ENCODE measurements at regions not wholly inside any gene's neighbourhood (a gene's known extent, or its start where the extent isn't known, plus 50 kb on each side); places are given as distances from the start of the nearest gene placed in this dataset.

- H4K91ac ChIP-seq (ENCODE audit: low read depth, low read length, poor library complexity): no peak overlapping the region
- H2BK12ac ChIP-seq (ENCODE audit: low read length): no peak overlapping the region
- no peak for DNase-seq (ENCODE audit: low spot score)
- no peak overlapping the region for H2BK120ac ChIP-seq (ENCODE audit: low read depth, low read length)
- no peak overlapping the region for H2AK5ac ChIP-seq (ENCODE audit: low read depth, low read length)
- no peak overlapping the region for H2AFZ ChIP-seq (ENCODE audit: low read length)
- peaks cover 0 to under 1% of the 10 kb centered on the region in 2 donors for H3K4me1 ChIP-seq (ENCODE audit: control insufficient read depth in 2 of 2, insufficient read depth in 1 of 2, low read depth in 1 of 2, low read length in 2 of 2)
- H3K27ac ChIP-seq (replicated peaks; ENCODE audit: low read length): no peak overlapping the region
- no peak overlapping the region for H4K8ac ChIP-seq (ENCODE audit: low read depth, low read length)
- no peak overlapping the region for H3K23ac ChIP-seq (ENCODE audit: low read depth, low read length, poor library complexity)
- no peak overlapping the region for H2BK5ac ChIP-seq (ENCODE audit: low read length)
- no peak overlapping the region for H3K4ac ChIP-seq (ENCODE audit: low read length)
- no peak overlapping the region for H3K4me3 ChIP-seq (ENCODE audit: low read length in 2 of 2)
- no peak overlapping the region for H3K14ac ChIP-seq (ENCODE audit: low read length)
- H3K4me2 ChIP-seq (ENCODE audit: insufficient read depth, low read length, poor library complexity, severe bottlenecking): no peak overlapping the region
- no CpG with 5 or more reads among the region's 2 CpGs for WGBS, 2 donors (ENCODE audit: extremely low coverage in 2 of 2, insufficient read length in 2 of 2, insufficient replicate concordance in 1 of 2)
- no peaks in the 10 kb centered on the region for H3K9me3 ChIP-seq (replicated peaks in 1 of 2; ENCODE audit: control insufficient read depth in 2 of 2, insufficient read depth in 1 of 2, low read depth in 1 of 2, low read length in 2 of 2)
- H3K27me3 ChIP-seq (ENCODE audit: control insufficient read depth in 3 of 3, insufficient read depth in 3 of 3, low read depth in 1 of 3, low read length in 3 of 3): no peaks in the 10 kb centered on the region
- H3K18ac ChIP-seq (ENCODE audit: low read length): no peak overlapping the region
- H3K79me1 ChIP-seq (ENCODE audit: low read depth, low read length): no peaks in the 10 kb centered on the region
- H2BK15ac ChIP-seq (ENCODE audit: low read length): no peak overlapping the region
- no peaks in the 10 kb centered on the region for H3K36me3 ChIP-seq (replicated peaks in 1 of 2; ENCODE audit: control insufficient read depth in 2 of 2, insufficient read depth in 2 of 2, low read length in 2 of 2)
- H3K9ac ChIP-seq (ENCODE audit: low read depth, low read length, poor library complexity): no peak overlapping the region
Observed at GRCh38 chr4:17326756-17327155, 185.1 kb downstream of the QDPR start.

- H2AFZ ChIP-seq (ENCODE audit: low read length): no peak overlapping the region
- no CpG with 5 or more reads among the region's 2 CpGs for WGBS, 2 donors (ENCODE audit: extremely low coverage in 2 of 2, insufficient read length in 2 of 2, insufficient replicate concordance in 1 of 2)
Observed at GRCh38 chr4:17325098-17325497, 186.8 kb downstream of the QDPR start.

DNA sequence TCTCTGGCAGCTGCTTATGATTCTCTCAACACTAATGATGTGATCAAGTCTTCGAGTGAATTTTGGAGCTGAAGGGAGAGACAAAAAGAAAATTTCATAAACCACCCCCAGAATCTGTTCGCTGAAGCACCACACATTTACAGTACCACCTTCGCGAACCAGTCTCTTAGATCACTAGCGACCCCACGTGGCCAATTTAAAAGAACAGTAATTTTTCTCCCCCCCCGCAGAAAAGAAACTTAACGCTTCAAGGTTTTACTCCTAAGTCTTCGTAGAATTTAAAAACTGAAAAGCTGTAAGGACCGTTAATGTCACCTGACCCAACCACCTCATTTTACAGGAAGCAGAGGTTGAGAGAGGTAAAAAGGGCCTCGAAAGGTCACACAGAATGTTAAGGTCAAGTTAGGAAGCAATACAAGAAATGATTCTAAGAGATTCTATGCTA is 187.5 kb downstream of the QDPR start:
- no peak overlapping the region for H3K18ac ChIP-seq (ENCODE audit: low read length)
- no peak overlapping the region for H2BK5ac ChIP-seq (ENCODE audit: low read length)
- no peak overlapping the region for H2BK120ac ChIP-seq (ENCODE audit: low read depth, low read length)
- H3K14ac ChIP-seq (ENCODE audit: low read length): no peak overlapping the region
- H2AFZ ChIP-seq (ENCODE audit: low read length): no peak overlapping the region
- no peak overlapping the region for H3K27ac ChIP-seq (replicated peaks; ENCODE audit: low read length)
- H3K9me3 ChIP-seq (replicated peaks in 1 of 2; ENCODE audit: control insufficient read depth in 2 of 2, insufficient read depth in 1 of 2, low read depth in 1 of 2, low read length in 2 of 2): peaks cover 2 to 3% of the 10 kb centered on the region in 2 donors
- H3K4me1 ChIP-seq (ENCODE audit: control insufficient read depth in 2 of 2, insufficient read depth in 1 of 2, low read depth in 1 of 2, low read length in 2 of 2): peaks cover 0 to 2% of the 10 kb centered on the region in 2 donors
- H3K79me1 ChIP-seq (ENCODE audit: low read depth, low read length): no peaks in the 10 kb centered on the region
- H2AK5ac ChIP-seq (ENCODE audit: low read depth, low read length): no peak overlapping the region
- H3K23ac ChIP-seq (ENCODE audit: low read depth, low read length, poor library complexity): no peak overlapping the region
- H3K4me3 ChIP-seq (ENCODE audit: low read length in 2 of 2): no peak overlapping the region
- H4K8ac ChIP-seq (ENCODE audit: low read depth, low read length): no peak overlapping the region
- H3K9ac ChIP-seq (ENCODE audit: low read depth, low read length, poor library complexity): no peak overlapping the region
- H3K36me3 ChIP-seq (replicated peaks in 1 of 2; ENCODE audit: control insufficient read depth in 2 of 2, insufficient read depth in 2 of 2, low read length in 2 of 2): no peaks in the 10 kb centered on the region
- no peak overlapping the region for H2BK12ac ChIP-seq (ENCODE audit: low read length)
- WGBS, 2 donors (ENCODE audit: extremely low coverage in 2 of 2, insufficient read length in 2 of 2, insufficient replicate concordance in 1 of 2): no CpG with 5 or more reads among the region's 11 CpGs
- H2BK15ac ChIP-seq (ENCODE audit: low read length): no peak overlapping the region
- no peaks in the 10 kb centered on the region for H3K27me3 ChIP-seq (ENCODE audit: control insufficient read depth in 3 of 3, insufficient read depth in 3 of 3, low read depth in 1 of 3, low read length in 3 of 3)
- no peak overlapping the region for H3K4ac ChIP-seq (ENCODE audit: low read length)
- no peak overlapping the region for H3K4me2 ChIP-seq (ENCODE audit: insufficient read depth, low read length, poor library complexity, severe bottlenecking)
- H4K91ac ChIP-seq (ENCODE audit: low read depth, low read length, poor library complexity): no peak overlapping the region
- DNase-seq (ENCODE audit: low spot score): peak; percentile 38

More at GRCh38 chr4:17325098-17325497, 186.8 kb downstream of the QDPR start:
- Histone ChIP-seq H3K79me1 (ENCODE audit: low read depth, low read length) (no peaks in the 10 kb centered on the region), H3K27ac (replicated peaks; ENCODE audit: low read length) (no peak overlapping the region), H3K4me2 (ENCODE audit: insufficient read depth, low read length, poor library complexity, severe bottlenecking) (no peak overlapping the region), H3K14ac (ENCODE audit: low read length) (no peak overlapping the region), H3K4me1 (ENCODE audit: control insufficient read depth in 2 of 2, insufficient read depth in 1 of 2, low read depth in 1 of 2, low read length in 2 of 2) (peaks cover 0 to 2% of the 10 kb centered on the region in 2 donors), H3K4ac (ENCODE audit: low read length) (no peak overlapping the region), H3K23ac (ENCODE audit: low read depth, low read length, poor library complexity) (no peak overlapping the region), H2BK15ac (ENCODE audit: low read length) (no peak overlapping the region), H2BK5ac (ENCODE audit: low read length) (no peak overlapping the region), H4K8ac (ENCODE audit: low read depth, low read length) (no peak overlapping the region), H3K27me3 (ENCODE audit: control insufficient read depth in 3 of 3, insufficient read depth in 3 of 3, low read depth in 1 of 3, low read length in 3 of 3) (no peaks in the 10 kb centered on the region), H2AK5ac (ENCODE audit: low read depth, low read length) (no peak overlapping the region), H4K91ac (ENCODE audit: low read depth, low read length, poor library complexity) (no peak overlapping the region), H2BK12ac (ENCODE audit: low read length) (no peak overlapping the region), H3K18ac (ENCODE audit: low read length) (no peak overlapping the region), H2BK120ac (ENCODE audit: low read depth, low read length) (no peak overlapping the region), H3K9me3 (replicated peaks in 1 of 2; ENCODE audit: control insufficient read depth in 2 of 2, insufficient read depth in 1 of 2, low read depth in 1 of 2, low read length in 2 of 2) (peaks cover 0 to under 1% of the 10 kb centered on the region in 2 donors), H3K9ac (ENCODE audit: low read depth, low read length, poor library complexity) (no peak overlapping the region), H3K4me3 (ENCODE audit: low read length in 2 of 2) (no peak overlapping the region), H3K36me3 (replicated peaks in 1 of 2; ENCODE audit: control insufficient read depth in 2 of 2, insufficient read depth in 2 of 2, low read length in 2 of 2) (no peaks in the 10 kb centered on the region)
- no peak for DNase-seq (ENCODE audit: low spot score)

DNA sequence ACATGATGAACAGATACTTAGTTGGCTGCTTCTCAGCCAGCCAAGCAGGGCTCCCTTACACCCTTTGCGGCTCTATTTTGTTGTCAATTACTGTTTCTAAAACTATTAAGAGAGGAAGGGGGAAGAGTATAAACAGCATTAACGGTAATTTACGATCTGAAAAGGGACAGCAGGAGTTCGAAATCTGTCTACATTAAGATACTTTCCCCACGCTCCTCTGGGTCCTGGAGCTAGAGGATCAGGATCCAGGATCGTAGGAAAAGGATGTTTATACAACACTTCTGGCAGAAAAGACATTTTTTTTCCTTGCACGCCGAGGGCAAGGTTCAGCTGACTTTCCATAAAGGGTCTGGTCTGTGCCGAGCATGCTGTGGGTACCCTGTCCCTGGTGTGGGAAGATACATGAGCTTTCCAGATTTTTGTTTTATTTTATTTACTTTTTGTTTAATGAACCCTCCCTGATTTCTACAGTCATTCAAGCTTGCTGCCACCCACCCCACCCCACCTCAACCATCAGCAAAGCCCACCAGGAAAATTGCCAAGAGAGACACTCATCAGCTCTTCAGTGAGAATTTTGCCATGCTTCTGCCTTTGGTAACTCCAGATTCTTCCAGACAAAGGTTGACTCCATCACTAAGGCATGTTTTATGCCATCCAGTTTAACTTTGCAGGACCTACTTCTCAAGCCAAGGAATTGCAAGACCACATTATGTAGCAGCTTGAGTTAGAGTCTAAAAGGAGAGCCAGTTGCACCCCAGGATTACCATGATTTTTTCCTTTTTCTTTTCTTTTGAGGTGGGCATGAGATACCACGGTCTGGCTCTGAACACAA is 188.1 kb downstream of the QDPR start:
- H3K14ac ChIP-seq (ENCODE audit: low read length): no peak overlapping the region
- no CpG with 5 or more reads among the region's 10 CpGs for WGBS, 2 donors (ENCODE audit: extremely low coverage in 2 of 2, insufficient read length in 2 of 2, insufficient replicate concordance in 1 of 2)
- H3K4me1 ChIP-seq (ENCODE audit: control insufficient read depth in 2 of 2, insufficient read depth in 1 of 2, low read depth in 1 of 2, low read length in 2 of 2): peaks cover 0 to 2% of the 10 kb centered on the region in 2 donors

More for the DNA sequence above, 188.1 kb downstream of the QDPR start:
- no peak overlapping the region for H3K23ac ChIP-seq (ENCODE audit: low read depth, low read length, poor library complexity)
- no peak overlapping the region for H2BK12ac ChIP-seq (ENCODE audit: low read length)
- H3K9me3 ChIP-seq (replicated peaks in 1 of 2; ENCODE audit: control insufficient read depth in 2 of 2, insufficient read depth in 1 of 2, low read depth in 1 of 2, low read length in 2 of 2): peaks cover 2 to 3% of the 10 kb centered on the region in 2 donors
- no peaks in the 10 kb centered on the region for H3K79me1 ChIP-seq (ENCODE audit: low read depth, low read length)
- H2BK15ac ChIP-seq (ENCODE audit: low read length): no peak overlapping the region
- no peak overlapping the region for H3K4me3 ChIP-seq (ENCODE audit: low read length in 2 of 2)
- H3K27ac ChIP-seq (replicated peaks; ENCODE audit: low read length): no peak overlapping the region
- H3K36me3 ChIP-seq (replicated peaks in 1 of 2; ENCODE audit: control insufficient read depth in 2 of 2, insufficient read depth in 2 of 2, low read length in 2 of 2): no peaks in the 10 kb centered on the region
- no peak overlapping the region for H2BK5ac ChIP-seq (ENCODE audit: low read length)
- no peaks in the 10 kb centered on the region for H3K27me3 ChIP-seq (ENCODE audit: control insufficient read depth in 3 of 3, insufficient read depth in 3 of 3, low read depth in 1 of 3, low read length in 3 of 3)
- H3K4ac ChIP-seq (ENCODE audit: low read length): no peak overlapping the region
- no peak overlapping the region for H4K8ac ChIP-seq (ENCODE audit: low read depth, low read length)
- H3K9ac ChIP-seq (ENCODE audit: low read depth, low read length, poor library complexity): no peak overlapping the region
- no peak overlapping the region for H4K91ac ChIP-seq (ENCODE audit: low read depth, low read length, poor library complexity)
- H2BK120ac ChIP-seq (ENCODE audit: low read depth, low read length): no peak overlapping the region
- no peak for DNase-seq (ENCODE audit: low spot score)
- no peak overlapping the region for H3K4me2 ChIP-seq (ENCODE audit: insufficient read depth, low read length, poor library complexity, severe bottlenecking)
- H3K18ac ChIP-seq (ENCODE audit: low read length): no peak overlapping the region
- no peak overlapping the region for H2AK5ac ChIP-seq (ENCODE audit: low read depth, low read length)
- no peak overlapping the region for H2AFZ ChIP-seq (ENCODE audit: low read length)

All from neuronal stem cell (in vitro differentiated cells).